ENCODE measurements at regions not wholly inside any gene's neighbourhood (a gene's known extent, or its start where the extent isn't known, plus 50 kb on each side); places are given as distances from the start of the nearest gene placed in this dataset.
"Not testable (repeated sequence)": the region's sequence is repeated elsewhere in the genome, so short reads cannot be mapped to it uniquely, and the experiment has no call there.

DNA sequence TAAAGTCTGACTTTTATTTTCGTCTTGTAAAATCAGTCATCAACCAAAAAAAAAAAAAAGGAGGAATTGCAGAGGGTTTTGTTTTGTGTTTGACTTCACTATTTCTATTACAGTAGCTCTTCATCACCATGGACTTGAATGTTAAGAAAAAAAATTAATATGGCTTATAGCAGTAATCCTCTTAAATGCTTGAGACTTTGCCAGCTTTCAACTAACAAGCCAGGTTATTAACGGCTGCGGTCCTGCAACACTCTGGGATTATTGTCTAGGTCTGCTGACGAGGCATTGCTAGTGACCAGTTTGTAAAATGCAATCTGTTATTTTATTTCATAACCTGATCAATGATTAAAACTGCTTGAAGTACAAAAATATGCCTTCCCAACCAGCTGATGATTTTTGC lies 647.2 kb upstream of the KLHL1 start:
- Histone ChIP-seq H3K4me3 (ENCODE audit: control insufficient read depth in 1 of 2, extremely low read depth in 1 of 2, low read length in 1 of 2) (no peak overlapping the region), H3K36me3 (ENCODE audit: control insufficient read depth in 2 of 2, extremely low read depth in 1 of 2, insufficient read depth in 1 of 2, low read length in 1 of 2) (no peaks in the 10 kb centered on the region), H3K27me3 (replicated peaks in 1 of 2; ENCODE audit: control insufficient read depth in 2 of 2, extremely low read depth in 1 of 2, insufficient read depth in 2 of 2, low read length in 1 of 2) (no peaks in the 10 kb centered on the region), H3K27ac (ENCODE audit: low read length) (no peak overlapping the region), H3K9me3 (no peaks in the 10 kb centered on the region), H3K4me1 (ENCODE audit: control insufficient read depth in 1 of 2, extremely low read depth in 1 of 2, insufficient read depth in 2 of 2, low read length in 2 of 2) (no peaks in the 10 kb centered on the region)
- ChIA-PET POLR2A (no interaction called here), CTCF (interaction anchor here in 1 of 2 donors (0.5 kb wide), 1 partner anchor 64 kb away, joined by 3 read pairs; no protein-coding TSS in a partner anchor)
- no peak overlapping the region for H3K4me3 Mint-ChIP-seq
- WGBS (ENCODE audit: insufficient coverage) = no CpG with 5 or more reads among the region's 4 CpGs
- DNase-seq (no peak), ATAC-seq (replicated peaks in 1 of 4) (no peak)
- peaks cover 6 to 12% (median 6%) of the 10 kb centered on the region in 3 donors for H3K9me3 Mint-ChIP-seq
- no peaks in the 10 kb centered on the region for H3K27me3 Mint-ChIP-seq
- H3K36me3 Mint-ChIP-seq = no peaks in the 10 kb centered on the region
- no peaks in the 10 kb centered on the region for H3K4me1 Mint-ChIP-seq
- H3K27ac Mint-ChIP-seq = no peak overlapping the region

DNA sequence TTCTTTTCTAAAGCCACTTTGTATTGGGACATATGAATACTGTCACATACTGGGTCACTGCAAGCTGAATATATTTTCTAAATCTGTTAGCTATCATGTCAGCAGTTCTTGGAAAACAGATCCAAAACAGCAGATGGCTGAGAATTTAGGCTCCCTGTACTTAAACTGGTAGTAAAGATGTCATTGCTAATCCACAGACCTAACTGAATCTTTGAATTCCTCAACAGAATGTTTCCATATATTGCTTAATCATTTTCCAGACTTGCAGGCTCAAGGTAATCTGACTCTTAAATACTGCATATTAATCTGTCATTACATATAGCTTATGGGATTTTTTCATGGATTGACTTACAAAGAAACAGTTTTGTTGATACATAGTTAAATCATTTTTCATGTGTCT lies 639.0 kb upstream of the KLHL1 start:
- H3K36me3 ChIP-seq (ENCODE audit: control insufficient read depth in 2 of 2, extremely low read depth in 1 of 2, insufficient read depth in 1 of 2, low read length in 1 of 2) = no peaks in the 10 kb centered on the region
- Mint-ChIP-seq H3K27me3 (no peaks in the 10 kb centered on the region), H3K27ac (no peak overlapping the region), H3K4me1 (no peaks in the 10 kb centered on the region), H3K4me3 (no peak overlapping the region), H3K36me3 (no peaks in the 10 kb centered on the region), H3K9me3 (peaks cover 7 to 11% (median 9%) of the 10 kb centered on the region in 3 donors)
- POLR2A ChIA-PET = no interaction called here
- CTCF ChIA-PET = interaction anchor here in 1 of 2 donors (0.5 kb wide), 1 partner anchor 16 kb away, joined by 4 read pairs; no protein-coding TSS in a partner anchor
- DNase-seq = no peak
- H3K9me3 ChIP-seq = no peaks in the 10 kb centered on the region
- no peak overlapping the region for H3K27ac ChIP-seq (ENCODE audit: low read length)
- no peak overlapping the region for H3K4me3 ChIP-seq (ENCODE audit: control insufficient read depth in 1 of 2, extremely low read depth in 1 of 2, low read length in 1 of 2)
- H3K4me1 ChIP-seq (ENCODE audit: control insufficient read depth in 1 of 2, extremely low read depth in 1 of 2, insufficient read depth in 2 of 2, low read length in 2 of 2) = no peaks in the 10 kb centered on the region
- no peaks in the 10 kb centered on the region for H3K27me3 ChIP-seq (replicated peaks in 1 of 2; ENCODE audit: control insufficient read depth in 2 of 2, extremely low read depth in 1 of 2, insufficient read depth in 2 of 2, low read length in 1 of 2)
- ATAC-seq (replicated peaks in 1 of 4) = no peak

DNA sequence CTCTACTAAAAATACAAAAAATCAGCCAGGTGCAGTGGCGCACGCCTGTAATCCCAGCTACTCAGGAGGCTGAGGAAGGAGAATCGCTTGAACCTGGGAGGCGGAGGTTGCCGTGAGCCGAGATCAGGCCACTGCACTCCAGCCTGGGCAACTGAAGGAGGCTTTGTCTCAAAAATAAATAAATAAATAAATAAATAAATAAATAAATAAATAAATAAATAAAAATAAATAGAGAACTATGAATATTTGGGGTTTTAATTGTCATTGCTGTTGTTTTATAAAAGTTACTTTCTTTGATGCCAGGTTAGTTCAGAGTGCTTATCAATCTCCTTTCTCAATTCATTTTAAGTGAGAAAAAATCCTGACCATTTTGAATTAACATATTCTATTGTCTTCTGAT lies 638.2 kb upstream of the KLHL1 start:
- H3K4me1 Mint-ChIP-seq; H3K4me1 ChIP-seq (ENCODE audit: control insufficient read depth in 1 of 2, extremely low read depth in 1 of 2, insufficient read depth in 2 of 2, low read length in 2 of 2); H3K4me3 ChIP-seq (ENCODE audit: control insufficient read depth in 1 of 2, extremely low read depth in 1 of 2, low read length in 1 of 2); H3K36me3 Mint-ChIP-seq; H3K36me3 ChIP-seq (ENCODE audit: control insufficient read depth in 2 of 2, extremely low read depth in 1 of 2, insufficient read depth in 1 of 2, low read length in 1 of 2); H3K27me3 ChIP-seq (replicated peaks in 1 of 2; ENCODE audit: control insufficient read depth in 2 of 2, extremely low read depth in 1 of 2, insufficient read depth in 2 of 2, low read length in 1 of 2); H3K27me3 Mint-ChIP-seq; CTCF ChIA-PET; H3K27ac ChIP-seq (ENCODE audit: low read length); H3K4me3 Mint-ChIP-seq; POLR2A ChIA-PET; H3K27ac Mint-ChIP-seq; DNase-seq; ATAC-seq (replicated peaks in 1 of 4); H3K9me3 ChIP-seq: not testable (repeated sequence)
- H3K9me3 Mint-ChIP-seq = peaks cover 7 to 11% (median 8%) of the 10 kb centered on the region in 3 donors
- no CpG with 5 or more reads among the region's 6 CpGs for WGBS (ENCODE audit: insufficient coverage)

DNA sequence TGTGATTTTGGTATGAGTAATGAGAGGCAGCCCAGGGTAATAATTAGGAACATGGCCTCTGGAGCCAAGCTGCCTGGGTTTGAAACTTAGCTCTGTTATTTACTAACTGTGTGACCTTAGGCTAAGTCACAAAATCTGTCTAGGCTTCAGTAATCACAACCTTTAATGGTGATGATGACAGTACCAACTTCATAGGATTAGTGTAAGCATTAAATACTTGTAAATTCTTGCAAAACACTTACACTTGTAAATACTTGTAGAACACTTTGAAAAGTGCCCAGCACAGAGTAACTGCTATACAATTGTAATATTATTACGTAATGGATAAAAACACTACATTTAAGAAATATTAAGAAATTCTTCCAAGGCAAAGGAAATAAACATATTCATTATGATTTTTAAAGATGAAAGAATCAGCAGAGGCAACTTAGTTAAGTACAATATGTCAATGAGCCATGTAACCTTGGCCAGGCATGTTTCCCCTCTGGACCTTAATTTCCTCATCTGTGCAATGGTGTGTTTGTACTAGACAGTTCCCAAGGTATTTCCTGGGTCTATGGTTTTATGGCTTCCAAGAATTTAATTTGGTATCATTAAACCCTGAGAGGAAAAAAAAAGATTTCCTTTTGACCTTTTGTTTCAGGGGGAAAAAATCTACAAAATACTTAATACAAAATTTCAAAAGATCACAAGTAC lies 628.5 kb upstream of the KLHL1 start:
- POLR2A ChIA-PET = no interaction called here
- no peak overlapping the region for H3K27ac ChIP-seq (ENCODE audit: low read length)
- H3K9me3 Mint-ChIP-seq = no peaks in the 10 kb centered on the region
- CTCF ChIA-PET = no interaction called here
- H3K36me3 ChIP-seq (ENCODE audit: control insufficient read depth in 2 of 2, extremely low read depth in 1 of 2, insufficient read depth in 1 of 2, low read length in 1 of 2) = no peaks in the 10 kb centered on the region
- DNase-seq (no peak), ATAC-seq (replicated peaks in 1 of 4) (no peak)
- H3K4me1 ChIP-seq (ENCODE audit: control insufficient read depth in 1 of 2, extremely low read depth in 1 of 2, insufficient read depth in 2 of 2, low read length in 2 of 2) = no peaks in the 10 kb centered on the region
- no CpG with 5 or more reads among the region's 1 CpG for WGBS (ENCODE audit: insufficient coverage)
- no peak overlapping the region for H3K4me3 ChIP-seq (ENCODE audit: control insufficient read depth in 1 of 2, extremely low read depth in 1 of 2, low read length in 1 of 2)
- no peaks in the 10 kb centered on the region for H3K9me3 ChIP-seq
- no peak overlapping the region for H3K27ac Mint-ChIP-seq
- H3K4me3 Mint-ChIP-seq = no peak overlapping the region
- H3K27me3 ChIP-seq (replicated peaks in 1 of 2; ENCODE audit: control insufficient read depth in 2 of 2, extremely low read depth in 1 of 2, insufficient read depth in 2 of 2, low read length in 1 of 2) = no peaks in the 10 kb centered on the region
- no peaks in the 10 kb centered on the region for H3K4me1 Mint-ChIP-seq
- no peaks in the 10 kb centered on the region for H3K36me3 Mint-ChIP-seq
- H3K27me3 Mint-ChIP-seq = no peaks in the 10 kb centered on the region

DNA sequence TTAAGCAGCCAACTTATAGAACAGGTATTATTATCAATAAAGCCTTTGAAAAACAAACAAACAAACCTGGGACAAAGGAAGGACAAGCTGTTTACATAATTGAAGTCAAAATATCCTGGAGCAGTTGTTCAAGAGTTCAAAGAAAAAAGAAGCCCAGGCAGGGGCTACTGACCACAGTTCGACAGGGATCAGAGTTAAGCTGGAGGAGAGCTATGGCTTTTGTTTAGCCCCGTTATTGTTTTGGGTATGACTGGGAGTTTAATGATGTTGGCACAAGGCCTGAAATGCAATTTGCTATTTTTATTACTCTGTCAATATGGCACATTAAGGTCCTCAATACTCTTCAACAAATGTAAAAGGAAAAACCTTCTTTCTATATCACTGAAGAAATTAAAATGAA lies 624.4 kb upstream of the KLHL1 start:
- Histone ChIP-seq H3K4me3 (ENCODE audit: control insufficient read depth in 1 of 2, extremely low read depth in 1 of 2, low read length in 1 of 2) (no peak overlapping the region), H3K27me3 (replicated peaks in 1 of 2; ENCODE audit: control insufficient read depth in 2 of 2, extremely low read depth in 1 of 2, insufficient read depth in 2 of 2, low read length in 1 of 2) (no peaks in the 10 kb centered on the region), H3K9me3 (no peaks in the 10 kb centered on the region), H3K36me3 (ENCODE audit: control insufficient read depth in 2 of 2, extremely low read depth in 1 of 2, insufficient read depth in 1 of 2, low read length in 1 of 2) (no peaks in the 10 kb centered on the region), H3K27ac (ENCODE audit: low read length) (no peak overlapping the region), H3K4me1 (ENCODE audit: control insufficient read depth in 1 of 2, extremely low read depth in 1 of 2, insufficient read depth in 2 of 2, low read length in 2 of 2) (no peaks in the 10 kb centered on the region)
- DNase-seq (no peak), ATAC-seq (replicated peaks in 1 of 4) (no peak)
- Mint-ChIP-seq H3K4me3 (no peak overlapping the region), H3K4me1 (no peaks in the 10 kb centered on the region), H3K9me3 (peaks cover 0 to 4% (median 3%) of the 10 kb centered on the region in 3 donors), H3K27me3 (no peaks in the 10 kb centered on the region), H3K27ac (no peak overlapping the region), H3K36me3 (no peaks in the 10 kb centered on the region)
- WGBS (ENCODE audit: insufficient coverage) = no CpG with 5 or more reads among the region's 2 CpGs
- POLR2A ChIA-PET = no interaction called here
- CTCF ChIA-PET = no interaction called here

DNA sequence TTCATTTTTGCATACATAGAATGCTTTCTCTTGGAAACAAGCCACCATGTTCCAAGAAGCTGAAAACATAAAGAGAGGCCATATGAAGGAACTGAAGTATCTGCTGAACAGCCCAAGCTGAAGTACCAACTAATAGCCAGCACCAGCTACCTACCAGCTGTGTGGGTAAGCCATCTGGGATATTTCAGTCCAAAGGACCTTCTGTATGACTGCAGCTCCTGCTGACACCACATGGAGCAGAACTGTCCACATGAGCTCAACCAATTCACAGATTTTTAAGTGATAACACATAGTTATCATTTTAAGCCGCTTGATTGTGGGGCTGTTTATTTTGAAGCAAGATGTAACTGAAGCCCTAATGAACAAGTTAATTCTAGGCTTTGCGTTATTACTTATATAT lies 621.1 kb upstream of the KLHL1 start:
- H3K4me3 Mint-ChIP-seq = no peak overlapping the region
- peaks cover 0 to 7% (median 4%) of the 10 kb centered on the region in 3 donors for H3K9me3 Mint-ChIP-seq
- no CpG with 5 or more reads among the region's 2 CpGs for WGBS (ENCODE audit: insufficient coverage)
- POLR2A ChIA-PET = no interaction called here
- ATAC-seq (replicated peaks in 1 of 4) (no peak), DNase-seq (no peak)
- H3K4me1 Mint-ChIP-seq = no peaks in the 10 kb centered on the region
- H3K27ac Mint-ChIP-seq = no peak overlapping the region
- Histone ChIP-seq H3K4me1 (ENCODE audit: control insufficient read depth in 1 of 2, extremely low read depth in 1 of 2, insufficient read depth in 2 of 2, low read length in 2 of 2) (no peaks in the 10 kb centered on the region), H3K4me3 (ENCODE audit: control insufficient read depth in 1 of 2, extremely low read depth in 1 of 2, low read length in 1 of 2) (no peak overlapping the region), H3K9me3 (no peaks in the 10 kb centered on the region), H3K27ac (ENCODE audit: low read length) (no peak overlapping the region), H3K36me3 (ENCODE audit: control insufficient read depth in 2 of 2, extremely low read depth in 1 of 2, insufficient read depth in 1 of 2, low read length in 1 of 2) (no peaks in the 10 kb centered on the region), H3K27me3 (replicated peaks in 1 of 2; ENCODE audit: control insufficient read depth in 2 of 2, extremely low read depth in 1 of 2, insufficient read depth in 2 of 2, low read length in 1 of 2) (no peaks in the 10 kb centered on the region)
- H3K27me3 Mint-ChIP-seq = no peaks in the 10 kb centered on the region
- CTCF ChIA-PET = no interaction called here
- no peaks in the 10 kb centered on the region for H3K36me3 Mint-ChIP-seq

DNA sequence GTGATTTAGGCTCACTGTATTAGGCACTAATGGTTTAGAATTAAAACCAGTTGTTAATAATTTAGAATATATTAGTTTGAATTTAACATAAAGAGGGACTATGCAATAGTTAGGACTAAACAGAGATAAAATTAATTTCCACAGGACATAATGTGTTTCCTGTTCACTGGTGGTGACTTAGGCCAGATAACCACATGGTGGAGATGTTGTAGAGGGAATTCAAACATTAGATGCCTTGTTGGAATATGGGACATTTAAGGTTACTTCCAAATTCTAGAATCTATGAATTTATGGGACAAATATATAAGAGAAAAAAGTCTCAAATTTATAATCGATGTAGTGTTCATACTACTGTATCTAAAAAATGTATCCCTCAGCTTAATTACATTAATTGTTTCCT lies 615.5 kb upstream of the KLHL1 start:
- Mint-ChIP-seq H3K27me3 (no peaks in the 10 kb centered on the region), H3K27ac (no peak overlapping the region), H3K36me3 (no peaks in the 10 kb centered on the region), H3K4me1 (no peaks in the 10 kb centered on the region), H3K4me3 (no peak overlapping the region), H3K9me3 (peaks cover 0 to 4% (median 3%) of the 10 kb centered on the region in 3 donors)
- ChIA-PET POLR2A (no interaction called here), CTCF (no interaction called here)
- no peak for ATAC-seq (replicated peaks in 1 of 4)
- whole genome bisulfite sequencing (ENCODE audit: insufficient coverage) = no CpG with 5 or more reads among the region's 1 CpG
- no peaks in the 10 kb centered on the region for H3K9me3 ChIP-seq
- no peak for DNase-seq
- H3K4me1 ChIP-seq (ENCODE audit: control insufficient read depth in 1 of 2, extremely low read depth in 1 of 2, insufficient read depth in 2 of 2, low read length in 2 of 2) = no peaks in the 10 kb centered on the region
- H3K27ac ChIP-seq (ENCODE audit: low read length) = no peak overlapping the region
- no peak overlapping the region for H3K4me3 ChIP-seq (ENCODE audit: control insufficient read depth in 1 of 2, extremely low read depth in 1 of 2, low read length in 1 of 2)
- no peaks in the 10 kb centered on the region for H3K27me3 ChIP-seq (replicated peaks in 1 of 2; ENCODE audit: control insufficient read depth in 2 of 2, extremely low read depth in 1 of 2, insufficient read depth in 2 of 2, low read length in 1 of 2)
- no peaks in the 10 kb centered on the region for H3K36me3 ChIP-seq (ENCODE audit: control insufficient read depth in 2 of 2, extremely low read depth in 1 of 2, insufficient read depth in 1 of 2, low read length in 1 of 2)
